Activated CD8-positive, alpha-beta T cell treated with anti-CD3 and anti-CD28 coated beads for 36 hours (primary cell): ENCODE measurements at regions not wholly inside any gene's neighbourhood (a gene's known extent, or its start where the extent isn't known, plus 50 kb on each side); places are given as distances from the start of the nearest gene placed in this dataset.

Experiments
- ATAC-seq: fragments of 200-7000 bp; cut with Tn5 transposase; one replicate; pipeline ENCODE4 v1.10.0; 2021; ENCODE audit warnings: mild to moderate bottlenecking, moderate library complexity
- CTCF ChIA-PET: fragments of 350-600 bp; sonication (Branson Sonifier 250); formaldehyde crosslinking; loops from one replicate; lab custom pipeline; 2021; ENCODE audit warnings: antibody characterized with exemption; lab: Charles Lee
- POLR2A ChIA-PET: fragments of 350-600 bp; sonication (Branson Sonifier 250); formaldehyde crosslinking; loops from one replicate; lab custom pipeline; 2021; ENCODE audit warnings: antibody characterized with exemption; lab: Charles Lee
- DNase-seq: peaks from one replicate; pipeline ENCODE4 v3.0.0-alpha.2; 2020
- H3K27ac Mint-ChIP-seq: one replicate; pipeline ENCODE4 v1.8.0; 2021; ENCODE audit warnings: mild to moderate bottlenecking, mixed read lengths
- H3K27me3 Mint-ChIP-seq: one replicate; pipeline ENCODE4 v1.8.0; 2021; ENCODE audit warnings: mixed read lengths
- H3K36me3 Mint-ChIP-seq: one replicate; pipeline ENCODE4 v1.8.0; 2021; ENCODE audit warnings: low read depth, mixed read lengths
- H3K4me1 Mint-ChIP-seq: one replicate; pipeline ENCODE4 v1.8.0; 2021; ENCODE audit warnings: low read depth, mixed read lengths
- H3K4me3 Mint-ChIP-seq: one replicate; pipeline ENCODE4 v1.8.0; 2021; ENCODE audit warnings: mild to moderate bottlenecking, moderate library complexity, mixed read lengths
- H3K9me3 Mint-ChIP-seq: one replicate; pipeline ENCODE4 v1.8.0; 2021; ENCODE audit warnings: mixed read lengths
- CTCF ChIP-seq: fragments of 200-600 bp; IDR thresholded peaks from one replicate; pipeline ENCODE4 v1.8.0; 2022; ENCODE audit warnings: antibody characterized with exemption, mild to moderate bottlenecking
- intact Hi-C: fragments of 100-400 bp; cut with micrococcal nuclease; formaldehyde crosslinking; loops from one replicate; pipeline ENCODE4 v1.10.0; 2022

GRCh38 chr16:82311528-82311927, 141.5 kb upstream of the MPHOSPH6 start:
- H3K27me3 Mint-ChIP-seq = peaks cover 7% of the 10 kb centered on the region
- no peak for TF ChIP-seq CTCF
- H3K36me3 Mint-ChIP-seq = no peaks in the 10 kb centered on the region
- H3K4me3 Mint-ChIP-seq = no peak overlapping the region
- intact Hi-C loops = no loop called here
- no peaks in the 10 kb centered on the region for H3K4me1 Mint-ChIP-seq
- no peak for DNase-seq
- no peak for ATAC-seq
- POLR2A ChIA-PET = no interaction called here
- H3K9me3 Mint-ChIP-seq = no peaks in the 10 kb centered on the region
- H3K27ac Mint-ChIP-seq = no peak overlapping the region
- CTCF ChIA-PET = interaction anchor here (1.0 kb wide), 1 partner anchor 48 kb away, joined by 4 read pairs; no protein-coding TSS in a partner anchor

- no peak for DNase-seq
- H3K4me3 Mint-ChIP-seq = no peak overlapping the region
- peaks cover 1% of the 10 kb centered on the region for H3K27me3 Mint-ChIP-seq
- H3K27ac Mint-ChIP-seq = no peak overlapping the region
- no peaks in the 10 kb centered on the region for H3K4me1 Mint-ChIP-seq
- no peak for TF ChIP-seq CTCF
- no peak for ATAC-seq
- no peaks in the 10 kb centered on the region for H3K36me3 Mint-ChIP-seq
- ChIA-PET CTCF (interaction anchor here (0.8 kb wide), 1 partner anchor 38 kb away, joined by 3 read pairs; no protein-coding TSS in a partner anchor), POLR2A (no interaction called here)
- intact Hi-C loops = no loop called here
- H3K9me3 Mint-ChIP-seq = no peaks in the 10 kb centered on the region
These were observed 132.2 kb upstream of the MPHOSPH6 start for GRCh38 chr16:82302042-82302727.

GRCh38 chr16:82301146-82301755, 131.2 kb upstream of the MPHOSPH6 start:
- no peaks in the 10 kb centered on the region for H3K4me1 Mint-ChIP-seq
- TF ChIP-seq CTCF = no peak
- no peaks in the 10 kb centered on the region for H3K36me3 Mint-ChIP-seq
- peak; percentile 30 for ATAC-seq
- CTCF ChIA-PET = interaction anchor here (0.8 kb wide), 1 partner anchor 37 kb away, joined by 3 read pairs; no protein-coding TSS in a partner anchor
- no peaks in the 10 kb centered on the region for H3K9me3 Mint-ChIP-seq
- H3K4me3 Mint-ChIP-seq = no peak overlapping the region
- POLR2A ChIA-PET = interaction anchor here (0.6 kb wide), 1 partner anchor 236 kb away, joined by 3 read pairs; no protein-coding TSS in a partner anchor
- no peak for DNase-seq
- H3K27me3 Mint-ChIP-seq = peaks cover 5% of the 10 kb centered on the region
- intact Hi-C loops = no loop called here
- H3K27ac Mint-ChIP-seq = no peak overlapping the region

- CTCF ChIA-PET = no interaction called here
- peak; percentile 13 for DNase-seq
These were observed 130.4 kb upstream of the MPHOSPH6 start for GRCh38 chr16:82300374-82300951.

More at GRCh38 chr16:82300374-82300951, 130.4 kb upstream of the MPHOSPH6 start:
- no peaks in the 10 kb centered on the region for H3K9me3 Mint-ChIP-seq
- TF ChIP-seq CTCF = no peak
- intact Hi-C loops = no loop called here
- H3K4me1 Mint-ChIP-seq = no peaks in the 10 kb centered on the region
- peaks cover 6% of the 10 kb centered on the region for H3K27me3 Mint-ChIP-seq
- H3K36me3 Mint-ChIP-seq = no peaks in the 10 kb centered on the region
- POLR2A ChIA-PET = no interaction called here
- ATAC-seq = peak; percentile 17
- H3K4me3 Mint-ChIP-seq = no peak overlapping the region
- H3K27ac Mint-ChIP-seq = no peak overlapping the region
